NB4 (cell line): ENCODE measurements at regions not wholly inside any gene's neighbourhood (a gene's known extent, or its start where the extent isn't known, plus 50 kb on each side); places are given as distances from the start of the nearest gene placed in this dataset.

ENCODE experiments used
- CTCF ChIP-seq: IDR thresholded peaks from one replicate; pipeline ENCODE4 v1.5.1; 2012; ENCODE audit warnings: low read depth, low read length
- MAX ChIP-seq: IDR thresholded peaks from 2 replicates; pipeline ENCODE4 v1.6.1; 2011; ENCODE audit warnings: low read depth, low read length
- MYC ChIP-seq: IDR thresholded peaks from 2 replicates; pipeline ENCODE4 v1.6.1; 2011; ENCODE audit warnings: low read depth, low read length
- POLR2A ChIP-seq: IDR thresholded peaks from 2 replicates; pipeline ENCODE4 v1.6.1; 2011; ENCODE audit warnings: mild to moderate bottlenecking; ENCODE audit not compliant: insufficient read length; ENCODE audit errors: extremely low read depth

DNA sequence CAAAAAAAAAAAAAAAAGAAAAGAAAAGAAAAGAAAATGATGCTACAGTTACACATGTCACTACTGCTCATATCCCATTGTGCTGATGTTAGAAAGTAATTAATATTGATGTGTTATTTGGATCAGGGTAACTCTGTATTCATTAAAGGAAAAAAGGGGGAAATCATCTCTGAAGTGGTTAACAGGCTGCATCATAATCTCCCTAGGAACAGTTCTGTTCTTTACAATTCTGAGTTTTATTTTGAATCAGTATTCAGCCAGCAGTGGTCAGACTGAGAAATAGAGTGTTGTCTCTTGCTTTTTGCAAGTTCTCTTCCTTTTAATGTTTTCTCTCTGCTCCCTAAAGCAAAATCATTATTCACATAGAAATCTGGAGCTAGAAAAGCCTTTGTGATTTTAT, 128.6 kb upstream of the CRY1 start:
- TF ChIP-seq CTCF (no peak), POLR2A (no peak), MYC (no peak), MAX (no peak)
